ENCODE measurements at regions not wholly inside any gene's neighbourhood (a gene's known extent, or its start where the extent isn't known, plus 50 kb on each side); places are given as distances from the start of the nearest gene placed in this dataset.

- TF ChIP-seq CTCF (IDR thresholded peaks at IDR 0.05 in 4 of 5, conservative IDR thresholded peaks at IDR 0.05 in 1 of 5) (no peak), POLR2A (IDR thresholded peaks at IDR 0.05) (no peak)
These were observed 354.0 kb upstream of the CLINT1 start for GRCh38 chr5:158212917-158213316.

Data from gastrocnemius medialis (tissue), 4 donors.